CD4-positive, CD25-positive, alpha-beta regulatory T cell (primary cell): ENCODE measurements at regions not wholly inside any gene's neighbourhood (a gene's known extent, or its start where the extent isn't known, plus 50 kb on each side); places are given as distances from the start of the nearest gene placed in this dataset.

Experiments
- ATAC-seq, 2 donors: fragments of 150-1000 bp; cut with Tn5 transposase; one replicate each; pipeline ENCODE4 v1.10.0; 2021; ENCODE audit warnings: low read depth in 2 of 2, moderate number of reproducible peaks in 2 of 2, moderate library complexity in 1 of 2
- DNase-seq, 3 donors: peaks; one replicate each; pipeline versions ENCODE4 v3.0.0 to v3.0.0-alpha.2; 2012 to 2022; ENCODE audit warnings: mixed read lengths in 1 of 3
- H3K27ac ChIP-seq: one replicate; pipeline ENCODE4 v1.7.0; 2013; ENCODE audit warnings: mild to moderate bottlenecking, low read length; ENCODE audit not compliant: insufficient read depth, poor library complexity, severe bottlenecking
- H3K27me3 ChIP-seq: one replicate; pipeline ENCODE4 v1.7.0; 2013; ENCODE audit warnings: low read length; ENCODE audit not compliant: control insufficient read depth, insufficient read depth
- H3K36me3 ChIP-seq: one replicate; pipeline ENCODE4 v1.7.0; 2013; ENCODE audit warnings: mild to moderate bottlenecking, low read length, moderate library complexity; ENCODE audit not compliant: control insufficient read depth, insufficient read depth
- H3K4me1 ChIP-seq: 2 replicates; pipeline ENCODE4 v1.7.0; 2013; ENCODE audit warnings: mild to moderate bottlenecking, low read length; ENCODE audit not compliant: insufficient read depth, control insufficient read depth, poor library complexity, severe bottlenecking
- H3K4me3 ChIP-seq: one replicate; pipeline ENCODE4 v1.7.0; 2013; ENCODE audit warnings: low read depth, mild to moderate bottlenecking, low read length, moderate library complexity
- H3K9me3 ChIP-seq, 2 experiments: 1 replicate in 1 of 2; 2 replicates in 1 of 2; pipeline ENCODE4 v1.7.0; 2013; ENCODE audit warnings: low read length in 2 of 2, mild to moderate bottlenecking in 1 of 2, moderate library complexity in 1 of 2; ENCODE audit not compliant: control insufficient read depth in 2 of 2
- H3K27ac Mint-ChIP-seq, 3 donors: one replicate each; pipeline ENCODE4 v1.8.0; 2020 to 2022; ENCODE audit warnings: mild to moderate bottlenecking in 3 of 3, mixed read lengths in 3 of 3, moderate library complexity in 2 of 3
- H3K27me3 Mint-ChIP-seq: one replicate; pipeline ENCODE4 v1.8.0; 2022; ENCODE audit warnings: mild to moderate bottlenecking, mixed read lengths
- H3K36me3 Mint-ChIP-seq: one replicate; pipeline ENCODE4 v1.8.0; 2020; ENCODE audit warnings: mixed read lengths
- H3K4me1 Mint-ChIP-seq, 4 donors: one replicate each; pipeline ENCODE4 v1.8.0; 2020 to 2022; ENCODE audit warnings: mixed read lengths in 4 of 4, mild to moderate bottlenecking in 1 of 4
- H3K4me3 Mint-ChIP-seq, 4 donors: one replicate each; pipeline ENCODE4 v1.8.0; 2020 to 2022; ENCODE audit warnings: mild to moderate bottlenecking in 4 of 4, mixed read lengths in 4 of 4, moderate library complexity in 3 of 4
- H3K9me3 Mint-ChIP-seq, 7 donors: one replicate each; pipeline ENCODE4 v1.8.0; 2020 to 2022; ENCODE audit warnings: mixed read lengths in 7 of 7, mild to moderate bottlenecking in 3 of 7, moderate library complexity in 2 of 7

- Mint-ChIP-seq H3K4me3 (no peak overlapping the region), H3K36me3 (no peaks in the 10 kb centered on the region), H3K4me1 (no peaks in the 10 kb centered on the region), H3K27ac (no peak overlapping the region), H3K27me3 (no peaks in the 10 kb centered on the region), H3K9me3 (peaks cover 3 to 40% (median 4%) of the 10 kb centered on the region in 7 donors)
- Histone ChIP-seq H3K27me3 (no peaks in the 10 kb centered on the region), H3K4me3 (no peak overlapping the region), H3K4me1 (no peaks in the 10 kb centered on the region), H3K27ac (no peak overlapping the region), H3K36me3 (no peaks in the 10 kb centered on the region), H3K9me3 (no peaks in the 10 kb centered on the region)
- DNase-seq (no peak), ATAC-seq (no peak)
Observed at GRCh38 chr7:52777051-52777822, 258.2 kb upstream of the POM121L12 start.

- H3K4me3 Mint-ChIP-seq: no peak overlapping the region
Observed at GRCh38 chr7:52775876-52776275, 259.6 kb upstream of the POM121L12 start.

GRCh38 chr7:52771177-52771576, 264.3 kb upstream of the POM121L12 start:
- Mint-ChIP-seq H3K27me3 (no peaks in the 10 kb centered on the region), H3K4me1 (no peaks in the 10 kb centered on the region), H3K9me3 (peaks cover 3 to 30% (median 5%) of the 10 kb centered on the region in 7 donors), H3K27ac (no peak overlapping the region), H3K4me3 (no peak overlapping the region), H3K36me3 (no peaks in the 10 kb centered on the region)
- DNase-seq (no peak), ATAC-seq (no peak)
- H3K9me3 ChIP-seq: peaks cover 0 to 3% of the 10 kb centered on the region in 2 experiments
- H3K27me3 ChIP-seq: no peaks in the 10 kb centered on the region
- no peaks in the 10 kb centered on the region for H3K36me3 ChIP-seq
- H3K4me1 ChIP-seq: no peaks in the 10 kb centered on the region
- no peak overlapping the region for H3K27ac ChIP-seq
- no peak overlapping the region for H3K4me3 ChIP-seq

More at GRCh38 chr7:52775876-52776275, 259.6 kb upstream of the POM121L12 start:
- H3K9me3 ChIP-seq: peaks cover 0 to 2% of the 10 kb centered on the region in 2 experiments
- Mint-ChIP-seq H3K36me3 (no peaks in the 10 kb centered on the region), H3K9me3 (peaks cover 3 to 40% (median 7%) of the 10 kb centered on the region in 7 donors), H3K4me1 (no peaks in the 10 kb centered on the region), H3K27ac (no peak overlapping the region), H3K27me3 (no peaks in the 10 kb centered on the region)
- no peaks in the 10 kb centered on the region for H3K36me3 ChIP-seq
- no peak overlapping the region for H3K27ac ChIP-seq
- no peak for ATAC-seq
- no peak overlapping the region for H3K4me3 ChIP-seq
- H3K27me3 ChIP-seq: no peaks in the 10 kb centered on the region
- H3K4me1 ChIP-seq: no peaks in the 10 kb centered on the region
- DNase-seq: no peak

GRCh38 chr7:52764492-52765169, 270.8 kb upstream of the POM121L12 start:
- H3K36me3 ChIP-seq: no peaks in the 10 kb centered on the region
- no peak overlapping the region for H3K4me3 ChIP-seq
- ATAC-seq (no peak), DNase-seq (no peak)
- H3K27me3 ChIP-seq: no peaks in the 10 kb centered on the region
- no peaks in the 10 kb centered on the region for H3K4me1 ChIP-seq
- H3K9me3 ChIP-seq: peaks cover 0 to 12% of the 10 kb centered on the region in 2 experiments
- Mint-ChIP-seq H3K36me3 (no peaks in the 10 kb centered on the region), H3K4me1 (no peaks in the 10 kb centered on the region), H3K27ac (no peak overlapping the region), H3K4me3 (no peak overlapping the region), H3K27me3 (no peaks in the 10 kb centered on the region), H3K9me3 (peaks cover 0 to 20% (median 9%) of the 10 kb centered on the region in 7 donors)
- no peak overlapping the region for H3K27ac ChIP-seq

- DNase-seq (no peak), ATAC-seq (no peak)
- H3K4me3 ChIP-seq: no peak overlapping the region
- H3K36me3 Mint-ChIP-seq: no peaks in the 10 kb centered on the region
- H3K27me3 ChIP-seq: no peaks in the 10 kb centered on the region
- H3K27ac Mint-ChIP-seq: no peak overlapping the region
- no peak overlapping the region for H3K27ac ChIP-seq
- H3K4me3 Mint-ChIP-seq: no peak overlapping the region
- H3K9me3 Mint-ChIP-seq: peaks cover 0 to 23% (median 11%) of the 10 kb centered on the region in 7 donors
- no peaks in the 10 kb centered on the region for H3K27me3 Mint-ChIP-seq
- H3K36me3 ChIP-seq: no peaks in the 10 kb centered on the region
- no peaks in the 10 kb centered on the region for H3K4me1 Mint-ChIP-seq
- peaks cover 0 to 9% of the 10 kb centered on the region in 2 experiments for H3K9me3 ChIP-seq
- H3K4me1 ChIP-seq: no peaks in the 10 kb centered on the region
Observed at GRCh38 chr7:52758356-52758755, 277.1 kb upstream of the POM121L12 start.

- Mint-ChIP-seq H3K4me1 (no peaks in the 10 kb centered on the region), H3K36me3 (no peaks in the 10 kb centered on the region), H3K9me3 (peaks cover 2 to 20% (median 6%) of the 10 kb centered on the region in 7 donors), H3K27ac (no peak overlapping the region), H3K4me3 (no peak overlapping the region), H3K27me3 (no peaks in the 10 kb centered on the region)
- DNase-seq (no peak), ATAC-seq (no peak)
- Histone ChIP-seq H3K27me3 (no peaks in the 10 kb centered on the region), H3K4me3 (no peak overlapping the region), H3K9me3 (peaks cover 0 to 4% of the 10 kb centered on the region in 2 experiments), H3K27ac (no peak overlapping the region), H3K4me1 (no peaks in the 10 kb centered on the region), H3K36me3 (no peaks in the 10 kb centered on the region)
Observed at GRCh38 chr7:52753855-52754254, 281.6 kb upstream of the POM121L12 start.

GRCh38 chr7:52752891-52753290, 282.5 kb upstream of the POM121L12 start:
- Mint-ChIP-seq H3K4me1 (no peaks in the 10 kb centered on the region), H3K27me3 (no peaks in the 10 kb centered on the region), H3K36me3 (no peaks in the 10 kb centered on the region), H3K4me3 (no peak overlapping the region), H3K27ac (no peak overlapping the region), H3K9me3 (peaks cover 0 to 22% (median 5%) of the 10 kb centered on the region in 7 donors)
- ATAC-seq (no peak), DNase-seq (no peak)
- Histone ChIP-seq H3K4me1 (no peaks in the 10 kb centered on the region), H3K36me3 (no peaks in the 10 kb centered on the region), H3K4me3 (no peak overlapping the region), H3K27me3 (no peaks in the 10 kb centered on the region), H3K27ac (no peak overlapping the region), H3K9me3 (peaks cover 0 to 4% of the 10 kb centered on the region in 2 experiments)
